Stromal cell of bone marrow (primary cell): ENCODE measurements at regions not wholly inside any gene's neighbourhood (a gene's known extent, or its start where the extent isn't known, plus 50 kb on each side); places are given as distances from the start of the nearest gene placed in this dataset.

Source experiments
- DNase-seq: peaks from one replicate; pipeline ENCODE4 v3.0.0-alpha.2; 2012; ENCODE audit warnings: low read depth

- no peak for DNase-seq
Measured at GRCh38 chr2:193749485-193749884, 1554.8 kb upstream of the TMEFF2 start.

DNA sequence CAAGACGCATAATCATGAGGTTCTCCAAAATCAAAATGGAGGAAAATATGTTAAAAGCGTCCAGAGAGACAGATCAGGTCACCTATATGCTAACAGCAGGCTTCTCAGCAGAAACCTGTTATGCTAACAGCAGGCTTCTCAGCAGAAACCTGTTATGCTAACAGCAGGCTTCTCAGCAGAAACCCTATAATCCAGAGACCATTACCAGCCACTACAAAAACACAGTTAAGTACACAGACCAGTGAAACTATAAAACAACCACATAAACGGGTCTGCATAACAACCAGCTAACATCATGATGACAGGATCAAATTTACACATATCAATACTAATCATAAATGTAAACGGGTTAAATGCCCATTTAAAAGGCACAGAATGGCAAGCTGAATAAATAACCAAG, 1548.4 kb upstream of the TMEFF2 start:
- DNase-seq = no peak

DNA sequence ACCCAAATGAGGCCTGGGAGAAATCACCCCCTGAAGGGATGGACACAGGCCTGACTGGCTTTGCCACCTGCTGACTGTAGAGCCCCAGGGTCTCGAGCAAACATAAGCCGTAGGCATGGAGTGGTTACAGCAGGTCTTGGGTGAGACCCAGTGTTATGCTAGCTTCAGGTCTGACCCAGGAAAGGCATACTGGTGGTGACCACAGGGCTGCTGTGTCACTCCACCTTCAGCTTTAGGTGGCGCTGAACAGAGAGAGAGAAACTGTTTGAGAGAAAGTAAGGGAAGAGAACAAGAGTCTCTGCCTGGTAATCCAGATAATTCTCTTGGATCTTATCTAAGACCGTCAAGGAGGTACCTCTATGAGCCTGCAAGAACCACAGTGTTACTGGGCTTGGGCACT, 1544.2 kb upstream of the TMEFF2 start:
- no peak for DNase-seq

DNA sequence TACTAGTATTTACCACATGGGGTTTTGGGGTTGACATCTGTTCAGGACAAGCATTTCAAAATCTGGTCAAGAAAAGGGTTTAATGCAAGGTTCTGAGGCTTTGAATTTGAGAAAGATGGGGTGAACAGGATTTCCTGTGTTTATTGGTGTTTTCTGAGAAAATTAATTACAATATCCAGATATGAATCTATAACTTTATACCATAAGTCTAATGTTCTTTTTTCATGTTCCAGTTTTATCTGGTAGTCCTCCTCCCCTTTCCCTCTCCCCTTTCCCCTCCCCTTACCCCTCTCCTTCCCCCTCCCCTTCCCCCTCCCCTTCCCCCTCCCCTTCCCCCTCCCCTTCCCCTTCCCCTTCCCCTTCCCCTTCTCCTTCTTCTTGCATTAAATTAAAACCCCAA, 1518.2 kb upstream of the TMEFF2 start:
- no peak for DNase-seq

DNA sequence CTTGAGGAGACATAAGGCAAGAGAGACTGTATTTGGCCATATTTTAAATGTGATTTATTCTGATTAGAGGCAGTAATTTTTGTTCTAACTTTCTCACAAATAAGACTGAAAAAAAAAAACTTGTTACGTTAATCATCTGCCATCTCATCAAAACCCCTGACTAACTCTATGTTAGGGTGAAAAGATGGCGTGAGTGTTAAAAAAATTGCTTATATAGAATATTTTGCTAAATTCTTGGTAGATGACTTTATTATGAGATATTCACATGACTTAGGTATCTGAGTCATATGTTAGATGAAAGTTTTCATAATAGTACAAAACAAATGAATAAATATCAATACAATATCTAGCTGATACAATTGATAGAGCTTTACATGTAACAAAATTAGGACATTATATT, 1508.7 kb upstream of the TMEFF2 start:
- no peak for DNase-seq

DNA sequence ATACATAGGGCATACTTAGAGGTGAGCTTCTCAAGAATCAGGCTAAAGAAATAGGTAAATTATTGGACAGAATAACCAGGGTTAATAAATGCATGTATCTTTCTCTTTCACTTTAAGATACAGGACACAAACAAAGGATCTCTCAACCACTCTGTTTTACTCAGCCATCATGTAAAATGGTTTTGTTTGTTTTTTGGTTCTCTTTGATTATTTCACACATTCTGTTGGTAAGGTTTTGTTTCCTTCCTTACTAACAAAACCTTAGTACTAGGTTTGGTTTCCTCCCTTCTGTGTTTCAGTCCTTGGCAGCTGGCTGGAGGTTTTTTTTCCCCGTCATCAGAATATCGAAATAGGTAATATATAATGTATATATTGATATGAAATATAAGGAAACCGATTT, 1506.8 kb upstream of the TMEFF2 start:
- DNase-seq = no peak

DNA sequence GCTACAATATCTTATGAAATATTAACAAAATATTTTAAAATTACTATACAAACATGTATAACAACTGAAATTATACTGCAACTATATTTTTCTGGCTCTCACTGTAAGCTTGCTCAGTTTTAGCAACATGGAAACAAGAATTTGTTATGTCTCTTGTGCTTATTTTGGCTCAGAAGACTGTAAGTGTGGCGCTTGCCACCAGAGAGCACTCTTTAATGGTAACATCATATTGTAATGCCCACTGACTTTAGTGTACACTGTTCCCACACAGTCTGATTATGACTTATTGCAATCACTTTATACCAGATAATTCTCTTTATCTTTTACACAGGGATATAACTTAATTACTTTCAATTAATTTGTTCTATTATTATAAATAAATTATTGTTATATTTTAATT, 1500.6 kb upstream of the TMEFF2 start:
- DNase-seq = peak; percentile 34

- no peak for DNase-seq
Measured at GRCh38 chr2:193693758-193694157, 1499.0 kb upstream of the TMEFF2 start.

DNA sequence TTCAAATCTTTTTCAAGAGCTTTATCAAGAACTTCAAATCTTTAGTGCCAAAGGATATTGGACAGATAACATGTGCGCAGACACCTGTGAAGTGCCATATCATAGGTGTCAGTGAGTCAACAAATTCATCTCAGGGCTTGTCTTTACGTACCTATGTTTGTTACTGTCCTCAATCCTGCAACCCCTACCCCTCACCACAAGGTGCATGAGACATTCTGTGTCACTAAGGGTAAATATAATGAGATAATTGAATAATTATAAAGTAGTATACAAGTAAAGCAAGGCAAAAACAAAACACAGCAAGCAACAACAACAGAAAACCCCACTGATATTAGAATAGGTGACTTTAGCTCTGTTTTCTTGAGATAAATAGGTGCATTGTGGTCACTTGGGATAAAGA, 1495.8 kb upstream of the TMEFF2 start:
- DNase-seq = no peak

- no peak for DNase-seq
Measured at GRCh38 chr2:193687195-193687594, 1492.5 kb upstream of the TMEFF2 start.

GRCh38 chr2:193679847-193680246, 1485.1 kb upstream of the TMEFF2 start:
- DNase-seq = no peak

DNA sequence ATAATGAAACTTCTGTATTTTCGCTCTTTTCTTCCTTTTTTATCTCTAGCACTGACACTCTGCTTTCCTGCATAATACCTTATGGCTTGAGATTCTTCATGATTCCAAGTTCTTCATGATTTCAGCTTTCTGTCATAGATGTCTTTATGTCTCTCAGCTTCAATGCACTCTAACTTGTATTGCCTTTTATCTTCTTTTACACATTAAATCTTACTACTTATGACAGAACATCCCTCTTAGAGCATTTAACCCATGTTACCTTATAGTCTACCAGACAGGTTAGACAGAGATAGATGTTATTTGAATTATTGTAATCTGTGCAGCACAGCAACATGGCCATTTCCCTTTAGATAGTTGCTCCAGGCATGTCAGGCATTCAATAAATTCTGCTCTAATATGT, 1475.7 kb upstream of the TMEFF2 start:
- no peak for DNase-seq

GRCh38 chr2:193668557-193669323, 1474.0 kb upstream of the TMEFF2 start:
- no peak for DNase-seq

GRCh38 chr2:193627927-193628272, 1433.2 kb upstream of the TMEFF2 start:
- no peak for DNase-seq

GRCh38 chr2:193627187-193627926, 1432.6 kb upstream of the TMEFF2 start:
- DNase-seq = no peak

DNA sequence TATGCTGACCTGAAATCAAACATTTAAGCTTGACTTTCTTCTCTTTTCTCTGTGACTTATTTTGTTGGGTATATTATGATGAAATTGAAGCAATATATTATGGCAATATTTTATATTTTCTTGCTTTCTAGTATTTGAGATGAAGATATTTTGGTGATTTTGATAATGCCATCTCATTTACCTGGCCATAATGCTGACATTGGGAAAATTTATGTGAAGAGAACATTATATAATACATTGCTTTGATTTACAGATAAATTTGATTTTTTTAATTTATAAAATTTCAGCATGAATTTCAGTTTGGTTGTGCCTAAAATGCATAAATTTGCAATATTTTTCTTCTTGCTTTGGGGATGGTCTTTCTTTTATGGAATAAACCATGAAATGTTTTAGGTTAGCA, 1413.7 kb upstream of the TMEFF2 start:
- no peak for DNase-seq

DNA sequence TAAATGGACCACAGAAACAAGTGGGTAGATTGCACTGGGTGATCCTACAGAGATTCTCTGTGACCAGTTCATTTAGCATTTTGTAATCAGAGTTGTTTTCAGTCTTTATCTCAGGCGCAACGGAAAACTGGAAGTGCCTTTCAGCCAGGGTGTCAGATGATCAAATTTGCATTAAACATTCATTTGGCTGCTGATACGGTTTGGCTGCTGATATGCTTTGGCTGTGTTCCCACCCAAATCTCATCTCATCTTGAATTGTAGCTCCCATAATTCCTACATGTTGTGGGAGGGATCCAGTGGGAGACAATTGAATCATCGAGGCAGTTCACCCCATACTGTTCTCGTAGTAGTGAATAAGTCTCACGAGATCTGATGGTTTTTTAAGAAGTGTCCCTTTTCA, 1396.1 kb upstream of the TMEFF2 start:
- DNase-seq = no peak

- peak; percentile 12 for DNase-seq
Measured at GRCh38 chr2:193584522-193584938, 1389.8 kb upstream of the TMEFF2 start.

DNA sequence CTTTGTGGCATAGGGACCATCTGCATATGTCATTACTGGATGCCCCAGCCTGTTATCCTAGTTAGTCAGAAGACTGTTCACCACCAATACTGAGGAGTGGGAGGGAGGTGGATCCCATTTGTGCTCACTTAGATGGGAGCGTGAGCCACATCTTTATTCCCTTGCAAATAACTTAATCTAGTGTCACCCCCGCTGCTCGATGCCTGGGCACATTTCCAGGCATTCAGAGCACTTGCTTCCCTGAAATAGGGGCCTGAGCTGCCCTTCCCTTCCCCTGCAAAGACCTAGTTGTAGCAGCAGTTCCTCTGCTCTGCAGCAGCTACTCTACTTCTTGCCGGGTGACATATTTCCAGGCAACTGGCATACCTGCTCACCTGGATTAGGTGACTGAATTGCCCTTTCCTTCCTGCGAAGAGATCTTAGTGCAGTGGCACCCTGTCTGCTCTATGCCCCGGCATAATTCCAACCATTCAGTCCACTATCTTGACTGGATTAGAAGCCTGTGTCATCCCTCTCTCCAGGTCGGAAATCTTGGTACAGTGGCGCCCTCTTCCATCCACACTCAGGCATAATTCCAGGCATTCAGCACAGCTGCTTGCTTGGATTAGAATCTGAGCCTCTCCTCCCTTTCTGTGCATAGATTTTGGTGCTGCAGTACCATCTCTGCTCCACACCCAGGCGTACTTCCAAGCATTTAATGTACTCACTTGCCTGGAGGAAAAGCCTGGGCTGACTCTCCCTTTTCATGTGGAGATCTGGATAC, 1389.1 kb upstream of the TMEFF2 start:
- no peak for DNase-seq

DNA sequence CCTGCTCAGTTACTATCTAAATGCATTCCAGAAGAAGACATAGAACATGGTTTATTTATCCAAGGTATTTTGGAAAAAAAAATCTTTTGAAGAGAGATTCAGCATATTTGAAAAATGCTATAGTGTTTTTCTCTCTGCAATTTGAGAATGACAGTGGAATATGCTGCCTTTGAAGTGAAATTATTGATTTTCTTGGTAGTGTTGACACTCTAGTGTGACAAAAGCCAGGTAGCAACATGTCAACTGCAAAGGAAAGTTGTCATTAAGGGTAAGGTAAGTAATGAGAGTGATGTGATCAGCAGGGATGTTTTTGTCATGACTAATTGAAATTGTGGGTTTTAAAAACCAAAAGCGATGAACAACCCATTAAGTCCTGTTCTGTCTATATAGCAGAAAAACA, 1387.1 kb upstream of the TMEFF2 start:
- DNase-seq = no peak

DNA sequence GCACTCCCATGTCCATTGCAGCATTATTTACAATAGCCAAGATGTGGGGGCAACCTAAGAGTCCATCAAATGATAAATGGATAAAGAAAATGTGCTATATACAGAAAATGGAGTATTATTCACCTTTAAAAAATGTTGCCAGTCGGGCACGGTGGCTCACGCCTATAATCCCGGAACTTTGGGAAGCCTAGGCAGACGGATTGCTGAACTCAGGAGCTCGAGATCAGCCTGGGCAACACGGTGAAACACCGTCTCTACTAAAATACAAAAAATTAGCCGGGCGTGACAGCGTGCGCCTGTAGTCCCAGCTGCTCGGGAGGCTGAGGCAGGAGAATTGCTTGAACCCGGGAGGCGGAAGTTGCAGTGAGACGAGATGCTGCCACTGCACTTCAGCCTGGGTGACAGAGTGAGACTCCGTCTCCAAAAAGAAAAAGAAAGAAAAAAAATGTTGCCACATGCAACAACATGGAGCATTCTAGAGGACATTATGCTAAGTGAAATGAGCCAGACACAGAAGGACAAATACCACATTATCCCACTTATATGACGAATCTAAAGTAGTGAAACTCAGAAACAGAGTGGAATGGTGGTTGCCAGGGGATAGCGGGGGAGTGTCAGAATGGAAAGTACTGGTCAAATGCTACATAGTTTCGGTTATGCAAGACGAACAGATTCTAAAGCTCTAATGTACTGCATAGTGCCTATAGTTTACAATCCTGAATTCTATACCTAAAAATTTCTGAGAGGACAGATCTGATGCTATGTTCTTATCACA, 1385.6 kb upstream of the TMEFF2 start:
- no peak for DNase-seq

DNA sequence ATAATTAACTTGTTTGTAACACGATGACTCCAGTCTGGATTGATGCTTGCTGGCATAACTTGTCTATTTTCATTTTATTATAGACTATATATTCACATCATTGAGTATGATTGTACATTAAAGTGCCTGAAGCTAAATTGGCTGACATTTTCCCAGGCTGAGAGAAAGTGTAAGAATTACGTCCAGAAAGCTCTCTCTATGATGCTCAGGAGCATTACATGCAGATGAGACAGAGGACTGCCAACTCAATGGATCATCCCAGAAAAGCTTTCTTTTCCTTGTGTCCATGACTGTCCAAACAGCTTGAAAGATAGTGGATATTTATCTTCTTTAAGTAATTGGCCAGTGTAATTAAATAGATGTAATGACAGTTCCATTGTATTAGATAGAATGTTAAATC, 1372.2 kb upstream of the TMEFF2 start:
- DNase-seq = no peak
